Spleen (tissue), 11 donors: ENCODE measurements at regions not wholly inside any gene's neighbourhood (a gene's known extent, or its start where the extent isn't known, plus 50 kb on each side); places are given as distances from the start of the nearest gene placed in this dataset.

ENCODE experiments used
- DNase-seq: peaks from one replicate; pipeline ENCODE4 v3.0.0-alpha.2; 2020
- H3K27ac ChIP-seq, 8 donors: fragments of 200-600 bp; sonication (generic) in 7 of 8; 1 replicate in 4 of 8; 2 replicates in 4 of 8; pipeline versions ENCODE4 v1.5.0 to v1.8.0; 2016 to 2021; ENCODE audit warnings: inconsistent platforms in 4 of 8, mild to moderate bottlenecking in 4 of 8, moderate library complexity in 1 of 8
- H3K27me3 ChIP-seq, 7 donors: fragments of 200-600 bp; sonication (generic) in 6 of 7; replicated peaks in 1 of 7; 1 replicate in 4 of 7; 2 replicates in 3 of 7; pipeline versions ENCODE4 v1.5.0 to v1.8.0; 2016 to 2021; ENCODE audit warnings: inconsistent platforms in 3 of 7, mild to moderate bottlenecking in 1 of 7
- H3K36me3 ChIP-seq, 6 donors: fragments of 200-600 bp; sonication (generic) in 5 of 6; 1 replicate in 4 of 6; 2 replicates in 2 of 6; pipeline versions ENCODE4 v1.5.0 to v1.8.0; 2016 to 2021; ENCODE audit warnings: inconsistent platforms in 2 of 6
- H3K4me1 ChIP-seq, 6 donors: fragments of 200-600 bp; sonication (generic) in 5 of 6; 1 replicate in 3 of 6; 2 replicates in 3 of 6; pipeline versions ENCODE4 v1.5.0 to v1.8.0; 2016 to 2021; ENCODE audit warnings: inconsistent platforms in 3 of 6
- H3K4me3 ChIP-seq, 8 donors: fragments of 200-600 bp; sonication (generic) in 7 of 8; 1 replicate in 4 of 8; 2 replicates in 4 of 8; pipeline versions ENCODE4 v1.5.0 to v1.8.0; 2016 to 2021; ENCODE audit warnings: inconsistent platforms in 4 of 8, mild to moderate bottlenecking in 4 of 8, moderate library complexity in 2 of 8
- H3K9me3 ChIP-seq, 8 donors: fragments of 200-600 bp; sonication (generic) in 7 of 8; 1 replicate in 4 of 8; 2 replicates in 4 of 8; pipeline versions ENCODE4 v1.5.0 to v1.8.0; 2016 to 2021; ENCODE audit warnings: inconsistent platforms in 4 of 8
- POLR2A ChIP-seq, 3 donors: fragments of 450-650 bp; IDR thresholded peaks; one replicate each; pipeline ENCODE4 v1.5.1; 2017; ENCODE audit warnings: antibody characterized with exemption in 3 of 3, mild to moderate bottlenecking in 1 of 3
- POLR2AphosphoS5 ChIP-seq, 3 donors: sonication (generic); formaldehyde crosslinking; IDR thresholded peaks; one replicate each; pipeline ENCODE4 v1.5.1; 2017; ENCODE audit warnings: antibody characterized with exemption in 3 of 3
- WGBS, 5 donors: extraction: QIAGEN DNeasy Blood & Tissue Kit in 3 of 5; methylation state at CpG; one replicate each; pipeline versions ENCODE4 v1.1.5 to v1.1.7; 2013 to 2018; 5-methylcytosine and 5-hydroxymethylcytosine counted together
- intact Hi-C: fragments of 100-400 bp; cut with DNase I; formaldehyde crosslinking; loops from one replicate; pipeline ENCODE4 v1.15.0; 2023; ENCODE audit warnings: low total_unique reads
- TF ChIP-seq, protein P1 (sequence below), 11 experiments: fragments of 200-600 bp in 7 of 11; fragments of 450-650 bp in 4 of 11; sonication (generic) in 4 of 11; IDR thresholded peaks in 8 of 11; conservative IDR thresholded peaks in 3 of 11; 1 replicate in 7 of 11; 2 replicates in 4 of 11; pipeline versions ENCODE4 v1.4.0 to v1.8.0; 2016 to 2021; ENCODE audit warnings: antibody characterized with exemption in 11 of 11, inconsistent platforms in 4 of 11, mild to moderate bottlenecking in 1 of 11
- donor health status: healthy with polysubstance abuse.
- donor health status: DM: no; HTN: no; CAD: no; lungs with moderate emphysema.
- donor health status: DM: no; HTN: no; CAD: no.
- donor health status: Bipolar disorder and iron deficiency.
- donor health status: healthy.
- donor health status: DM: no; HTN: no; CAD: no.
- donor health status: DM: yes; HTN: yes; CAD: no.

DNA sequence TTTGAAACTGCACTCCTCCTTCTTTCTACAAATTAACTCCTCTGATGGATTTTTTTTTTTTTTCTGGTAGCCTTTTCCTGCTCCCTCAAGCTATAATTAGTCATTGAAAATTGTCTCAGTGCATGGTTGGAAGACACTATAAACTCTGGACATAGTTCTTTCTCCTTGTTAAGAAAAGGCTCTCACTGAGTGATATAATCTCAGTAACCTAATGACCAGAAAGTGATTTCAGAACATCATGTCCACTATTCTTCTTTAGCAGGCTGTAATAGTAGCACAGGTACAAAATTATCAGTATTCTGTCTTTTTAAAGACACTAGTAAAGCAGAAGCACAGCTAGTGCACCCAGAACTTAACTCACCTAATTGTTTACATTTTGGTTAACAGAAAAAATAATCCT, 752.6 kb upstream of the PHF14 start:
- Histone ChIP-seq H3K36me3 (no peaks in the 10 kb centered on the region), H3K4me1 (no peaks in the 10 kb centered on the region), H3K27me3 (no peaks in the 10 kb centered on the region), H3K27ac (no peak overlapping the region), H3K9me3 (peaks cover 0 to 3% (median 0%) of the 10 kb centered on the region in 8 donors), H3K4me3 (no peak overlapping the region)
- TF ChIP-seq POLR2AphosphoS5 (IDR thresholded peaks at IDR 0.05) (no peak), POLR2A (IDR thresholded peaks at IDR 0.05) (no peak)
- TF ChIP-seq, protein P1, sequence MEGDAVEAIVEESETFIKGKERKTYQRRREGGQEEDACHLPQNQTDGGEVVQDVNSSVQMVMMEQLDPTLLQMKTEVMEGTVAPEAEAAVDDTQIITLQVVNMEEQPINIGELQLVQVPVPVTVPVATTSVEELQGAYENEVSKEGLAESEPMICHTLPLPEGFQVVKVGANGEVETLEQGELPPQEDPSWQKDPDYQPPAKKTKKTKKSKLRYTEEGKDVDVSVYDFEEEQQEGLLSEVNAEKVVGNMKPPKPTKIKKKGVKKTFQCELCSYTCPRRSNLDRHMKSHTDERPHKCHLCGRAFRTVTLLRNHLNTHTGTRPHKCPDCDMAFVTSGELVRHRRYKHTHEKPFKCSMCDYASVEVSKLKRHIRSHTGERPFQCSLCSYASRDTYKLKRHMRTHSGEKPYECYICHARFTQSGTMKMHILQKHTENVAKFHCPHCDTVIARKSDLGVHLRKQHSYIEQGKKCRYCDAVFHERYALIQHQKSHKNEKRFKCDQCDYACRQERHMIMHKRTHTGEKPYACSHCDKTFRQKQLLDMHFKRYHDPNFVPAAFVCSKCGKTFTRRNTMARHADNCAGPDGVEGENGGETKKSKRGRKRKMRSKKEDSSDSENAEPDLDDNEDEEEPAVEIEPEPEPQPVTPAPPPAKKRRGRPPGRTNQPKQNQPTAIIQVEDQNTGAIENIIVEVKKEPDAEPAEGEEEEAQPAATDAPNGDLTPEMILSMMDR (IDR thresholded peaks at IDR 0.05 in 8 of 11, conservative IDR thresholded peaks at IDR 0.05 in 3 of 11) = no peak
- no peak for DNase-seq
- intact Hi-C loops = no loop called here

DNA sequence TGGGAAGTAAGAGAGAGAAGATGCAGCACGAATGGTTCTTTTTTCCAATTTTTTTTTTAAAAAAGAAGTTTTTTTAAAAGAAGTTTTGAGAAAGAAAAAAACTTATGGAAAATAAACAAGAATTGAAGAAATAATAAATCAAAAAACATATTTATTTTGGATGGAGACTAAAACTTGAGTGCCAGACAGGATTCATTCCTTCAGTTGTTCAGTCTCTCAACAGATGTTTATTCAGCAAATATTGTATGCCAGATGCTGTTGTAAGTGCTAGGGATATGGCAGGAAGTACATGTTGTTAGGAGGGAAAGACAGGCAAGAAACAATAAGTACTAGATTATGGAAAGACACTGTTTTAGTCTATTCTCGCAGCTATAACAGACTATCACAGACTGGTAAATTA, 750.7 kb upstream of the PHF14 start:
- H3K27ac ChIP-seq = no peak overlapping the region
- H3K36me3 ChIP-seq = no peaks in the 10 kb centered on the region
- no peaks in the 10 kb centered on the region for H3K4me1 ChIP-seq
- no peaks in the 10 kb centered on the region for H3K27me3 ChIP-seq
- no peak for DNase-seq
- intact Hi-C loops = no loop called here
- H3K9me3 ChIP-seq = peaks cover 0 to 1% (median 0%) of the 10 kb centered on the region in 8 donors
- no peak overlapping the region for H3K4me3 ChIP-seq
- TF ChIP-seq, protein P1 (IDR thresholded peaks at IDR 0.05 in 8 of 11, conservative IDR thresholded peaks at IDR 0.05 in 3 of 11) = no peak
- no peak for TF ChIP-seq POLR2A (IDR thresholded peaks at IDR 0.05)
- TF ChIP-seq POLR2AphosphoS5 (IDR thresholded peaks at IDR 0.05) = no peak
- WGBS, 5 donors = 69 to 90% (median 74%) methylated on average over 2 of the region's 2 CpGs

DNA sequence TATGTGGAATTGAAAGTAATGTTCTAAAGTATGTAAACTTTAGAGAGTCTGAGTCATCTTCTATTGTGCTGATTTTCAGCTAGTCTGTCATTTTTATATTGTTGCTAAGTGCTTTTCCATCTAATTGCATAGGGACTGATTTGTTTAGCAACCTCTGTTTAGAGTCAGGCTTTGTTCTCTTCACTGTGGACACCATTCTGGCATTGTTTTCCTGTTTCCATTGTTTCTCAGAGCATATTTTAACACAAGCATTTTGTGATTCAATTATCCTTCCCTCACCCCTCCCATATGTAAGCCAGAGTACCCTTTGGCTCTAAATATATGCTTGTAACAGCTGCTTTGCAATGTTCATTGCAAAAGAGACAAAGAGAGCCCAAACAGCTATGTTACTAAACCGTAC, 748.4 kb upstream of the PHF14 start:
- H3K4me3 ChIP-seq = no peak overlapping the region
- H3K36me3 ChIP-seq = no peaks in the 10 kb centered on the region
- peaks cover 0 to 11% (median 2%) of the 10 kb centered on the region in 8 donors for H3K9me3 ChIP-seq
- no peaks in the 10 kb centered on the region for H3K27me3 ChIP-seq
- intact Hi-C loops = no loop called here
- DNase-seq = no peak
- WGBS, 5 donors = 59 to 80% (median 76%) methylated on average over 1 of the region's 1 CpG
- TF ChIP-seq POLR2A (IDR thresholded peaks at IDR 0.05) (no peak), POLR2AphosphoS5 (IDR thresholded peaks at IDR 0.05) (no peak)
- TF ChIP-seq, protein P1 (IDR thresholded peaks at IDR 0.05 in 8 of 11, conservative IDR thresholded peaks at IDR 0.05 in 3 of 11) = no peak
- no peak overlapping the region for H3K27ac ChIP-seq
- H3K4me1 ChIP-seq = no peaks in the 10 kb centered on the region

DNA sequence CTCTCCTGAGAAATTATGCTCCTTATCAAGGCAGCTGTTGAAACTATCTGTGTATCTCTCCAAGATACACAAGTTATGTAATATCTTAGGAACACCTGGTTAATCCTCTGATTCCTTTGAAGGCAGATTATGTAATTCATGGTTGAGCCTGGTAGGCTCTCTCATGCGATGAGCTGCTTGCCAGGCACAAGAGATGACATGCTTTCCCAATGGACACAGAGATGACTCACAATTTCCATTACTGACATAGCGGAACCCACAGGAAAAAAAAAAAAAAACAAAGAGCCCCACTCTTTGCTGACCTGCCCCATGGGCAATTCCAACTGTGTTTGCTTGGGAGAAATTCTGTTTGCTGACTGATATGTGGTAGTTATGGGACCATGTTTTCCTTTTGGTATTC, 736.4 kb upstream of the PHF14 start:
- H3K4me3 ChIP-seq = no peak overlapping the region
- H3K4me1 ChIP-seq = no peaks in the 10 kb centered on the region
- H3K27me3 ChIP-seq = no peaks in the 10 kb centered on the region
- DNase-seq = no peak
- H3K36me3 ChIP-seq = no peaks in the 10 kb centered on the region
- no peak overlapping the region for H3K27ac ChIP-seq
- intact Hi-C loops = no loop called here
- 84 to 91% (median 86%) methylated on average over 2 of the region's 2 CpGs for WGBS, 5 donors
- TF ChIP-seq, protein P1 (IDR thresholded peaks at IDR 0.05 in 8 of 11, conservative IDR thresholded peaks at IDR 0.05 in 3 of 11) = no peak
- no peak for TF ChIP-seq POLR2AphosphoS5 (IDR thresholded peaks at IDR 0.05)
- H3K9me3 ChIP-seq = peaks cover 0 to 4% (median 0%) of the 10 kb centered on the region in 8 donors
